22Rv1 (cell line): ENCODE measurements at regions not wholly inside any gene's neighbourhood (a gene's known extent, or its start where the extent isn't known, plus 50 kb on each side); places are given as distances from the start of the nearest gene placed in this dataset.

Experiments
- CTCF ChIP-seq: fragments of 450-650 bp; IDR thresholded peaks from 2 replicates; pipeline ENCODE4 v1.5.1; 2017; ENCODE audit warnings: mild to moderate bottlenecking
- ZFX ChIP-seq: fragments of 450-650 bp; IDR thresholded peaks from 2 replicates; pipeline ENCODE4 v1.6.1; 2017; ENCODE audit warnings: antibody characterized with exemption, borderline replicate concordance

- TF ChIP-seq CTCF = no peak
- no peak for TF ChIP-seq ZFX
These were observed 1174.6 kb upstream of the LRRTM3 start for GRCh38 chr10:65751218-65751617.
